IgD-negative memory B cell (primary cell): ENCODE measurements at regions not wholly inside any gene's neighbourhood (a gene's known extent, or its start where the extent isn't known, plus 50 kb on each side); places are given as distances from the start of the nearest gene placed in this dataset.

Experiments used
- H3K27ac Mint-ChIP-seq, 3 donors: one replicate each; pipeline ENCODE4 v1.8.0; 2020 to 2022; ENCODE audit warnings: mild to moderate bottlenecking in 3 of 3, mixed read lengths in 3 of 3, moderate library complexity in 1 of 3
- H3K27me3 Mint-ChIP-seq: one replicate; pipeline ENCODE4 v1.8.0; 2021; ENCODE audit warnings: mixed read lengths
- H3K36me3 Mint-ChIP-seq: one replicate; pipeline ENCODE4 v1.8.0; 2020; ENCODE audit warnings: mild to moderate bottlenecking, mixed read lengths
- H3K4me1 Mint-ChIP-seq, 3 donors: one replicate each; pipeline ENCODE4 v1.8.0; 2020 to 2022; ENCODE audit warnings: mixed read lengths in 3 of 3, mild to moderate bottlenecking in 1 of 3
- H3K4me3 Mint-ChIP-seq, 4 donors: one replicate each; pipeline ENCODE4 v1.8.0; 2020 to 2022; ENCODE audit warnings: mild to moderate bottlenecking in 4 of 4, mixed read lengths in 4 of 4, moderate library complexity in 3 of 4
- H3K9me3 Mint-ChIP-seq, 3 donors: one replicate each; pipeline ENCODE4 v1.8.0; 2020 to 2021; ENCODE audit warnings: mixed read lengths in 3 of 3, mild to moderate bottlenecking in 1 of 3

DNA sequence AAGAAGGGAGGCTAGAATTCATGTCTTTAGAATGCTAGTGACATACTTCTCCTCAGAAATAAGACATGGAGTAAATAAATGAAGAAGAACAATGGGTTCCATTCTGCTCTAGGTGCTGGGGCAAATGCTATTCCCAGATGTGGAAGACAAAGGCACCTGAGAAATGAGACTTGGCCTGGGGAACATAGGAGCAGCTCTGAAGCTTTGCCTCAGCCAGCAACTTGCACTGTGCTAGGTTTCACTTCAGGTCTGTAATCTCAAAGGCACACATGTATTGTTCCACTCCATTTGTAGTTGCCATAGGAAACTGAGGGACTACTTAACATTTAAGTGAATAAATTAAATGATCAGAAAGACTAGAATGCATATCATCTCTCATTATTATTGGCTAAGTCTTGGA, 538.9 kb upstream of the REG3G start:
- no peaks in the 10 kb centered on the region for H3K4me1 Mint-ChIP-seq
- no peaks in the 10 kb centered on the region for H3K9me3 Mint-ChIP-seq
- no peak overlapping the region for H3K27ac Mint-ChIP-seq
- no peaks in the 10 kb centered on the region for H3K27me3 Mint-ChIP-seq
- H3K36me3 Mint-ChIP-seq, result no peaks in the 10 kb centered on the region
- H3K4me3 Mint-ChIP-seq, result no peak overlapping the region

GRCh38 chr2:78498125-78498524, 527.4 kb upstream of the REG3G start:
- no peaks in the 10 kb centered on the region for H3K27me3 Mint-ChIP-seq
- H3K4me1 Mint-ChIP-seq, result no peaks in the 10 kb centered on the region
- no peak overlapping the region for H3K27ac Mint-ChIP-seq
- no peaks in the 10 kb centered on the region for H3K36me3 Mint-ChIP-seq
- H3K9me3 Mint-ChIP-seq, result peaks cover 3 to 16% (median 9%) of the 10 kb centered on the region in 3 donors
- no peak overlapping the region for H3K4me3 Mint-ChIP-seq

GRCh38 chr2:78506301-78506700, 519.2 kb upstream of the REG3G start:
- H3K4me1 Mint-ChIP-seq, result no peaks in the 10 kb centered on the region
- no peak overlapping the region for H3K27ac Mint-ChIP-seq
- H3K9me3 Mint-ChIP-seq, result peaks cover 4 to 28% (median 10%) of the 10 kb centered on the region in 3 donors

GRCh38 chr2:78521938-78522337, 503.6 kb upstream of the REG3G start:
- Mint-ChIP-seq H3K9me3 (peaks cover 2 to 25% (median 7%) of the 10 kb centered on the region in 3 donors), H3K27ac (no peak overlapping the region), H3K27me3 (no peaks in the 10 kb centered on the region), H3K4me3 (no peak overlapping the region), H3K36me3 (no peaks in the 10 kb centered on the region), H3K4me1 (no peaks in the 10 kb centered on the region)

More at GRCh38 chr2:78506301-78506700, 519.2 kb upstream of the REG3G start:
- H3K36me3 Mint-ChIP-seq, result no peaks in the 10 kb centered on the region
- H3K4me3 Mint-ChIP-seq, result no peak overlapping the region
- H3K27me3 Mint-ChIP-seq, result no peaks in the 10 kb centered on the region

- Mint-ChIP-seq H3K4me3 (no peak overlapping the region), H3K9me3 (peaks cover 0 to 3% (median 3%) of the 10 kb centered on the region in 3 donors), H3K36me3 (no peaks in the 10 kb centered on the region), H3K4me1 (no peaks in the 10 kb centered on the region), H3K27ac (no peak overlapping the region), H3K27me3 (no peaks in the 10 kb centered on the region)
These were observed 492.6 kb upstream of the REG3G start for GRCh38 chr2:78532762-78533379.

DNA sequence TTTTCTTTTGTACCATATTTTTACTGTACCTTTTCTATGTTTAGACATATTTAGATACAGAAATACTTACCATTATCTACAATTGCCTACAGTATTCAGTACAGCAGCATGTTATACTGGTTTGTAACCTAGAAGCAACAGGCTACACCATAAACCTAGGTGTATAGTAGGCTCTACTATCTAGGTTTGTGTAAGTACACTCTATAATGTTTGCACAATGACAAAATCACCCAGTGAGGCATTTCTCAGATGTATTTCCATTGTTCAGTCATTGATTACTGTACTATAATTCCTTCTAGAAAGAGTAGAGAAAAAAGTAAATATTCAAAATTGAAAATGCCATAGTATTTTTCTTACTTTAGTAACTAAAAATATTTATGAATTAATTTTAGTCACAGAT, 490.1 kb upstream of the REG3G start:
- peaks cover 4 to 10% (median 7%) of the 10 kb centered on the region in 3 donors for H3K9me3 Mint-ChIP-seq
- no peaks in the 10 kb centered on the region for H3K4me1 Mint-ChIP-seq
- no peaks in the 10 kb centered on the region for H3K27me3 Mint-ChIP-seq
- H3K27ac Mint-ChIP-seq, result no peak overlapping the region
- no peak overlapping the region for H3K4me3 Mint-ChIP-seq
- no peaks in the 10 kb centered on the region for H3K36me3 Mint-ChIP-seq

DNA sequence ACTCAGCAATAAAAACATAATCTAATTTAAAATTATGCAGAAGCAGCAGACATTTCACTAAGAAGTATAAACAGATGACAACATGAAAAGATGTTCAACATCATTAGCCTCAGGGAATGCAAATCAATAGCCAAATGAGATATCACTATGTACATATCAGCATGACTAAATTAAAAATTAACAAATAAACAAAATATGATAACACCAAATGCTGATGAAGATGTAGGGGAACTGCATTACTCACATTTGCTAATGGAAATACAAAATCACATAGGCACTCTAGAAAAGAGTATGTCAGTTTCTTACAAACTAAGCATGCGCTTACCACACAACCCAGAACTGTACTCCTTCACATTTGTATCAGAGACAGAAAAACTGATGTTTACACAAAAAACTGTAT, 487.2 kb upstream of the REG3G start:
- no peaks in the 10 kb centered on the region for H3K4me1 Mint-ChIP-seq
- no peaks in the 10 kb centered on the region for H3K27me3 Mint-ChIP-seq
- H3K27ac Mint-ChIP-seq, result no peak overlapping the region
- no peaks in the 10 kb centered on the region for H3K36me3 Mint-ChIP-seq
- peaks cover 7 to 24% (median 10%) of the 10 kb centered on the region in 3 donors for H3K9me3 Mint-ChIP-seq
- no peak overlapping the region for H3K4me3 Mint-ChIP-seq

GRCh38 chr2:78540255-78540654, 485.2 kb upstream of the REG3G start:
- H3K4me1 Mint-ChIP-seq, result no peaks in the 10 kb centered on the region
- H3K4me3 Mint-ChIP-seq, result no peak overlapping the region
- no peak overlapping the region for H3K27ac Mint-ChIP-seq
- H3K36me3 Mint-ChIP-seq, result no peaks in the 10 kb centered on the region
- peaks cover 7 to 29% (median 10%) of the 10 kb centered on the region in 3 donors for H3K9me3 Mint-ChIP-seq
- H3K27me3 Mint-ChIP-seq, result no peaks in the 10 kb centered on the region

DNA sequence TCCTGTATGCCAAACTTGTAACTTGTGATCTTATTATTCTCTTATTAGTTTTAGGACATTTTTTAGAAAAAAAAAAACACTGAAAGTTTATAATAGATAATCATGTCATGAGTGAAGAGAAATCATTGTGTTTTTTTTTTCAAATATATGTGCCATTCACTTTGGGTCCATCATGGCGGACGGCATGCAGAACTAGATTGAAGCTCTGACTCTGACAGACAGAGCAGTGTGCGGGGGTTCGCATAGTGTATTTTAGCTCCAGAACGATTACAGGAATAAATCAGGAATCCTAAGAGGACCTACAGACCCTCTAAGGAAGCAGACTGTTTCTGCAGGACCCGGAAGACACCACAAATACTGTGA, 484.4 kb upstream of the REG3G start:
- no peaks in the 10 kb centered on the region for H3K36me3 Mint-ChIP-seq
- no peak overlapping the region for H3K4me3 Mint-ChIP-seq
- no peaks in the 10 kb centered on the region for H3K27me3 Mint-ChIP-seq
- H3K9me3 Mint-ChIP-seq, result peaks cover 7 to 29% (median 10%) of the 10 kb centered on the region in 3 donors
- H3K4me1 Mint-ChIP-seq, result no peaks in the 10 kb centered on the region
- no peak overlapping the region for H3K27ac Mint-ChIP-seq

DNA sequence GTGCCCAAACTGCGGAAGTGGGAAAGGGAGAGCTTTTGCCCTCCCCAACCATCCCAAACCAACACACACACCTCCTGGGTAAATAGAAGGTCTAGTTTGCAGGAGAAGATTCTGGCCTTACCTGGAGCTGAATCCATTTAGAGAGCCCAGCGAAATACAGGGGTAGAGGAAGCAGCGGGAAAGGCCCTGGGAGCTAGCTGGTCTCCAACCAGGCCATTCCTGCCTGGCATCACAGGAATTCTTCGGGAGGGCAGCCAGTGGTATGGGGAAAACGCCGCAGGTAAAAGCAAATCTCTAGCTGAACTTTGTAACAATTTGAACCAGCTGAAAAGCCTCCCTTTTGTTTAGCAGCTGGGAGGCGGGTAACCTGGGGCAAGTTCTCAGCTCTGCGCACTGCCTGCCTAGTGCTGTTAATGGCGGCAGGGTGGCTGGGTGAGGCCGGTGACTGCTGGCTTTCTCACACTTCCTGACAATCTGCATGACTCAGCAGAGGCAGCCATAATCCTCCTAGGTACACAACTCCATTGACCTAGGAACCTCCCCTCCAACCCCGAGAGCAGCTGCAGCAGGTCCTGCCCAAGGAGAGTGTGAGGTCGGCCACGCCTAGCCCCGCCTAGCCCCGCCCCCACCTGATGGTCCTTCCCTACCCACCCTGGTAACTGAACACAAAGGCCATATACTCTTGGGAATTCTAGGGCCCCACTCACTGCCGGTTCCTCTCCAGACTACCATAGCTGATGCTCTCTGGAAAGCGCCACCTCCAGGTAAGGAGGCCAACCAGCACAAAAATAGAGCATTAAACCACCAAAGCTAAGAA, 483.8 kb upstream of the REG3G start:
- Mint-ChIP-seq H3K4me1 (no peaks in the 10 kb centered on the region), H3K36me3 (no peaks in the 10 kb centered on the region), H3K27ac (no peak overlapping the region), H3K27me3 (no peaks in the 10 kb centered on the region), H3K4me3 (no peak overlapping the region), H3K9me3 (peaks cover 7 to 33% (median 8%) of the 10 kb centered on the region in 3 donors)

GRCh38 chr2:78546843-78547242, 478.7 kb upstream of the REG3G start:
- H3K4me3 Mint-ChIP-seq, result no peak overlapping the region
- H3K27me3 Mint-ChIP-seq, result no peaks in the 10 kb centered on the region
- H3K4me1 Mint-ChIP-seq, result no peaks in the 10 kb centered on the region
- H3K27ac Mint-ChIP-seq, result no peak overlapping the region
- H3K36me3 Mint-ChIP-seq, result no peaks in the 10 kb centered on the region
- peaks cover 3 to 27% (median 7%) of the 10 kb centered on the region in 3 donors for H3K9me3 Mint-ChIP-seq

- Mint-ChIP-seq H3K36me3 (peaks cover 3% of the 10 kb centered on the region), H3K27me3 (no peaks in the 10 kb centered on the region), H3K9me3 (peaks cover 2 to 14% (median 5%) of the 10 kb centered on the region in 3 donors), H3K4me1 (no peaks in the 10 kb centered on the region), H3K4me3 (no peak overlapping the region), H3K27ac (no peak overlapping the region)
These were observed 475.7 kb upstream of the REG3G start for GRCh38 chr2:78549766-78550165.

DNA sequence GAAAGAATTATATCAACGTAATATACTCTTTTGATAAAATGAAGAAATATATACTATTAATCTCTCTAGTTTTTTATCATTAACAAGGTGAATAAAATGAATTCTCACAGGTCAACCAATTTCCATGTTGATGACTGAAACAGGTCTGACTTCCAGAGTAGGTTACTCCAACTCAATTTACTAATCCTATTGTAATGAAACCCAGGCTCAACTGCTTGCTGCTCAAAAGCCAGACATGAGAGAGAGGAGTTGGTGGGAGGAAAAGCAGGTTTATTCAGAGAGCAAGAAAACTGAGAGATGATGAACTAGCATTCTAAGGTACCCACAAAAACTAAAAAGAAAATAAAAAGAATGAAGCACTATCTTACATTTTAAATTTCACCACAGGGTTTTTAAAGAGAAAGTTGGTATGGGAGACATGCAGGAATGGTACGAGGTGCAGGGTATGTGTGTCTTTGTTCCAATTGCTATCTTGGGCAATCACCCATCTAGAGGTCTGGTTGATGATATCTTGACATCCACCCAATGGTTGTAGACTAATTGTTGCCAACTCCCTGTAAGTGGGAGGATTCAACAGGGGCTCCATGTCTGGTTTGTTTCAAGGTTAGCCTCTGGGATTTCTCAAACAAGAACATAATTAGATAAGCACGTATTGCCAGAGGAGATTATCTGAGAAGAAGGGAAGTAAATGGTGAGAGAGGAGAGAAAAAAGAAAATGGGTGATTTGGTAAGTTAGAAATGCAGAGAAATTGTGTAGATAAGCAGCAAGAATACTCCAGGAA, 471.4 kb upstream of the REG3G start:
- Mint-ChIP-seq H3K9me3 (peaks cover 5 to 11% (median 10%) of the 10 kb centered on the region in 3 donors), H3K27ac (no peak overlapping the region), H3K36me3 (peaks cover 3% of the 10 kb centered on the region), H3K4me3 (no peak overlapping the region), H3K4me1 (no peaks in the 10 kb centered on the region), H3K27me3 (no peaks in the 10 kb centered on the region)

DNA sequence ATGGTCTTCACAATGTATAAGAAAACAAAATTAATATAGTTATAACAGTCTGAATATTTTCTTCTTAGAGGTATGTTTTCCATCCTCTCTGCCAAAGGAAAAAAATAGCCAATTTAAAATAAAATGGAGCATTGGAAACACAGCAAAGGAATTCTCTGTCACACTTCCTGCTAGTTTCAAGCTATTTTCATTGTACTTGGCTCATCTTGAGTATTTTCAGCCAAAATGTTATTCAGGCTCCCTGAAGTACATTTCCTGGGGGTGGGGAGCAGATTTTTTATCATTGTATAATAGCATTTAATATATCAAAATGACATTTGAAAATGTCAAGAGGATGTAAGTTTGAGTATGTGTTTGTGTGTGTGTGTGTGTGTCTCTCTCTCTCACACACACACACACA, 463.6 kb upstream of the REG3G start:
- H3K27me3 Mint-ChIP-seq, result no peaks in the 10 kb centered on the region
- H3K9me3 Mint-ChIP-seq, result peaks cover 2 to 4% (median 3%) of the 10 kb centered on the region in 3 donors
- no peaks in the 10 kb centered on the region for H3K36me3 Mint-ChIP-seq
- no peaks in the 10 kb centered on the region for H3K4me1 Mint-ChIP-seq
- no peak overlapping the region for H3K27ac Mint-ChIP-seq
- no peak overlapping the region for H3K4me3 Mint-ChIP-seq

- Mint-ChIP-seq H3K9me3 (peaks cover 0 to 4% (median 1%) of the 10 kb centered on the region in 3 donors), H3K27me3 (no peaks in the 10 kb centered on the region), H3K4me1 (no peaks in the 10 kb centered on the region), H3K4me3 (no peak overlapping the region), H3K27ac (no peak overlapping the region), H3K36me3 (no peaks in the 10 kb centered on the region)
These were observed 460.8 kb upstream of the REG3G start for GRCh38 chr2:78564666-78565065.
